Cardiac fibroblast (primary cell): ENCODE measurements at regions not wholly inside any gene's neighbourhood (a gene's known extent, or its start where the extent isn't known, plus 50 kb on each side); places are given as distances from the start of the nearest gene placed in this dataset.

Source experiments
- DNase-seq, 2 donors: peaks; one replicate each; pipeline versions ENCODE4 v3.0.0 to v3.0.0-alpha.2; 2010; ENCODE audit warnings: low read depth in 2 of 2
- H3K4me3 ChIP-seq, 2 donors: replicated peaks in 1 of 2; 1 replicate in 1 of 2; 2 replicates in 1 of 2; pipeline ENCODE4 v1.5.1; 2011; ENCODE audit warnings: low read depth in 2 of 2, low read length in 2 of 2, mild to moderate bottlenecking in 2 of 2, moderate library complexity in 1 of 2
- TF ChIP-seq, protein P1 (sequence below): IDR thresholded peaks from one replicate; pipeline ENCODE4 v1.5.1; 2011; ENCODE audit warnings: low read depth, mild to moderate bottlenecking, low read length, inconsistent platforms

GRCh38 chr12:33253178-33253577 is 186.4 kb downstream of the SYT10 start:
- DNase-seq: peak in 1 of 2 donors; percentile 2
- TF ChIP-seq, protein P1, sequence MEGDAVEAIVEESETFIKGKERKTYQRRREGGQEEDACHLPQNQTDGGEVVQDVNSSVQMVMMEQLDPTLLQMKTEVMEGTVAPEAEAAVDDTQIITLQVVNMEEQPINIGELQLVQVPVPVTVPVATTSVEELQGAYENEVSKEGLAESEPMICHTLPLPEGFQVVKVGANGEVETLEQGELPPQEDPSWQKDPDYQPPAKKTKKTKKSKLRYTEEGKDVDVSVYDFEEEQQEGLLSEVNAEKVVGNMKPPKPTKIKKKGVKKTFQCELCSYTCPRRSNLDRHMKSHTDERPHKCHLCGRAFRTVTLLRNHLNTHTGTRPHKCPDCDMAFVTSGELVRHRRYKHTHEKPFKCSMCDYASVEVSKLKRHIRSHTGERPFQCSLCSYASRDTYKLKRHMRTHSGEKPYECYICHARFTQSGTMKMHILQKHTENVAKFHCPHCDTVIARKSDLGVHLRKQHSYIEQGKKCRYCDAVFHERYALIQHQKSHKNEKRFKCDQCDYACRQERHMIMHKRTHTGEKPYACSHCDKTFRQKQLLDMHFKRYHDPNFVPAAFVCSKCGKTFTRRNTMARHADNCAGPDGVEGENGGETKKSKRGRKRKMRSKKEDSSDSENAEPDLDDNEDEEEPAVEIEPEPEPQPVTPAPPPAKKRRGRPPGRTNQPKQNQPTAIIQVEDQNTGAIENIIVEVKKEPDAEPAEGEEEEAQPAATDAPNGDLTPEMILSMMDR: no peak
- H3K4me3 ChIP-seq: no peak overlapping the region

- TF ChIP-seq, protein P1: no peak
- DNase-seq: no peak
- H3K4me3 ChIP-seq: no peak overlapping the region
These were observed 188.1 kb downstream of the SYT10 start for GRCh38 chr12:33251548-33251947.

- no peak for DNase-seq
- TF ChIP-seq, protein P1: no peak
- H3K4me3 ChIP-seq: no peak overlapping the region
These were observed 191.3 kb downstream of the SYT10 start for GRCh38 chr12:33248364-33248763.

DNA sequence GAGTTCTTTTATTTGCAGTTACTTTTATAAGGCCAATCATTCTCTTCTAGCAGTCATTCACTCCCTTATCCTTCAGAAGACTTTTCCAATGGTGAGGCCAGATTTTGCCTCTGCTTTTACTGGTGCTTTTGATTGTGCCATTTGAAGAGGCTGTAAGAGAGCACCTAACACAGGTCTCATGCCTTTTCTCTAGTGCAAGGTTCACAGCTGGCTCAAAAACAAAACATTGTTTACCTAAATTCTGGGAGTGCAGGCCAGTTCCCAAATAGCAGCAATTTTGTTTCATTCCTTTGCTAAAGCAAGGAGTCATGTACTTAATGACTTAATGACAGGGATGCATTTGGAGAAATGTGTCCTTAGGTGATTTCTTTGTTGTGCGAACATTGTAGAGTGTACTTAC is 192.0 kb downstream of the SYT10 start:
- no peak overlapping the region for H3K4me3 ChIP-seq
- DNase-seq: no peak
- TF ChIP-seq, protein P1: no peak

- TF ChIP-seq, protein P1: no peak
- H3K4me3 ChIP-seq: no peak overlapping the region
- DNase-seq: no peak
These were observed 194.2 kb downstream of the SYT10 start for GRCh38 chr12:33245434-33245833.

- no peak for DNase-seq
- H3K4me3 ChIP-seq: no peak overlapping the region
- TF ChIP-seq, protein P1: no peak
These were observed 212.9 kb downstream of the SYT10 start for GRCh38 chr12:33226671-33227070.

DNA sequence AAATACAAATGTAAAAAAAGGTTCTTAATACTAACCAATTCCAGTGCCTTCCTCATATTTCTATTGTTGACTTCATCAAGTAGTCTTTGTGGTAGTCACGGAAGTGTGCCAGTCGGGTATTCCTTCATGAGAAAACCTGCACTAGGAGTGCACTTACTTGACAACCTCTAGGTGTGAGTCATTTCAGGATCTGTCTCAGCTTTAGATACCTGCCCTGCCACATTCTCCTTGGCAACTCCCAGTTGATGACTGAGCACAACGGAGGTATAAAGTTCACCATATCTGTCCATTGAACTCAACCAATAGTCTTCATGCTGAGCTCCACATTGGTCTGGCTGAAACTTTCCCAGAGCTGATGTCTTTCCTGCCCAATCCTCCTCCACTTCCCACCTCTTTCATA is 215.7 kb downstream of the SYT10 start:
- no peak for DNase-seq
- no peak overlapping the region for H3K4me3 ChIP-seq
- TF ChIP-seq, protein P1: no peak
